Retina (tissue), 1 donor: ENCODE measurements at regions not wholly inside any gene's neighbourhood (a gene's known extent, or its start where the extent isn't known, plus 50 kb on each side); places are given as distances from the start of the nearest gene placed in this dataset.

Source experiments
- DNase-seq: peaks from one replicate; pipeline ENCODE4 v3.0.0-alpha.2; 2016

- no peak for DNase-seq
Measured at GRCh38 chr22:48647606-48648515, 1179.8 kb downstream of the BRD1 start.

GRCh38 chr22:48647051-48647450 lies 1180.6 kb downstream of the BRD1 start:
- DNase-seq: no peak

GRCh38 chr22:48646216-48646925 lies 1181.3 kb downstream of the BRD1 start:
- DNase-seq: no peak

GRCh38 chr22:48645766-48646165 lies 1181.9 kb downstream of the BRD1 start:
- no peak for DNase-seq

- no peak for DNase-seq
Measured at GRCh38 chr22:48644997-48645396, 1182.7 kb downstream of the BRD1 start.

GRCh38 chr22:48644108-48644507 lies 1183.6 kb downstream of the BRD1 start:
- no peak for DNase-seq

- no peak for DNase-seq
Measured at GRCh38 chr22:48643066-48643731, 1184.5 kb downstream of the BRD1 start.

- DNase-seq: no peak
Measured at GRCh38 chr22:48642550-48642949, 1185.1 kb downstream of the BRD1 start.

GRCh38 chr22:48641906-48642475 lies 1185.7 kb downstream of the BRD1 start:
- no peak for DNase-seq

- DNase-seq: no peak
Measured at GRCh38 chr22:48640890-48641841, 1186.5 kb downstream of the BRD1 start.

- no peak for DNase-seq
Measured at GRCh38 chr22:48639896-48640748, 1187.6 kb downstream of the BRD1 start.

GRCh38 chr22:48639021-48639795 lies 1188.5 kb downstream of the BRD1 start:
- no peak for DNase-seq

GRCh38 chr22:48637231-48637630 lies 1190.4 kb downstream of the BRD1 start:
- DNase-seq: no peak

- DNase-seq: no peak
Measured at GRCh38 chr22:48636746-48637145, 1190.9 kb downstream of the BRD1 start.

GRCh38 chr22:48635816-48636215 lies 1191.9 kb downstream of the BRD1 start:
- DNase-seq: no peak

GRCh38 chr22:48635031-48635430 lies 1192.6 kb downstream of the BRD1 start:
- DNase-seq: no peak

- DNase-seq: no peak
Measured at GRCh38 chr22:48633996-48634836, 1193.5 kb downstream of the BRD1 start.

GRCh38 chr22:48632646-48633246 lies 1194.9 kb downstream of the BRD1 start:
- no peak for DNase-seq
